Astrocyte of the cerebellum (primary cell): ENCODE measurements at regions not wholly inside any gene's neighbourhood (a gene's known extent, or its start where the extent isn't known, plus 50 kb on each side); places are given as distances from the start of the nearest gene placed in this dataset.

ENCODE experiments used
- DNase-seq: peaks from one replicate; pipeline ENCODE4 v3.0.0-alpha.2; 2011; ENCODE audit warnings: low read depth
- H3K4me3 ChIP-seq: 2 replicates; pipeline ENCODE4 v1.5.1; 2011; ENCODE audit warnings: mild to moderate bottlenecking, low read depth, low read length, moderate library complexity
- CTCF ChIP-seq: IDR thresholded peaks from 2 replicates; pipeline ENCODE4 v1.5.1; 2012; ENCODE audit warnings: low read length, low read depth, moderate library complexity, mild to moderate bottlenecking; ENCODE audit errors: missing control alignments
- in situ Hi-C: cut with HindIII; loops from 2 replicates; pipeline ENCODE4 v1.10.0; 2017; ENCODE audit warnings: low sequenced_read_pairs

- no peak for DNase-seq
- no peak for TF ChIP-seq CTCF
- in situ Hi-C loops = no loop called here
- H3K4me3 ChIP-seq = no peak overlapping the region
Measured at GRCh38 chr2:207285473-207285815, 119.7 kb upstream of the KLF7 start.

GRCh38 chr2:207286106-207286505 is 120.4 kb upstream of the KLF7 start:
- in situ Hi-C loops = no loop called here
- no peak for DNase-seq
- no peak for TF ChIP-seq CTCF
- no peak overlapping the region for H3K4me3 ChIP-seq

- in situ Hi-C loops = no loop called here
- DNase-seq = no peak
- no peak overlapping the region for H3K4me3 ChIP-seq
- no peak for TF ChIP-seq CTCF
Measured at GRCh38 chr2:207288628-207289027, 122.9 kb upstream of the KLF7 start.

- no peak for TF ChIP-seq CTCF
- H3K4me3 ChIP-seq = no peak overlapping the region
- DNase-seq = no peak
- in situ Hi-C loops = no loop called here
Measured at GRCh38 chr2:207289295-207290018, 123.7 kb upstream of the KLF7 start.

- no peak for DNase-seq
- TF ChIP-seq CTCF = no peak
- in situ Hi-C loops = no loop called here
Measured at GRCh38 chr2:207290833-207291624, 125.3 kb upstream of the KLF7 start.

GRCh38 chr2:207291625-207292252 is 126.0 kb upstream of the KLF7 start:
- no peak for DNase-seq
- in situ Hi-C loops = no loop called here
- no peak for TF ChIP-seq CTCF
- H3K4me3 ChIP-seq = no peak overlapping the region

More at GRCh38 chr2:207290833-207291624, 125.3 kb upstream of the KLF7 start:
- no peak overlapping the region for H3K4me3 ChIP-seq
